Liver (tissue), 8 donors: ENCODE measurements at regions not wholly inside any gene's neighbourhood (a gene's known extent, or its start where the extent isn't known, plus 50 kb on each side); places are given as distances from the start of the nearest gene placed in this dataset.

Experiments
- DNase-seq: peaks from one replicate; pipeline ENCODE4 v3.0.0-alpha.2; 2017; ENCODE audit warnings: low spot score
- H3K27ac ChIP-seq, 2 donors: one replicate each; pipeline ENCODE4 v1.7.0; 2013; ENCODE audit warnings: inconsistent platforms in 2 of 2, low read length in 2 of 2, control low read depth in 1 of 2, low read depth in 1 of 2, mild to moderate bottlenecking in 1 of 2
- H3K27me3 ChIP-seq, 4 donors: one replicate each; pipeline versions ENCODE4 v1.6.1 to v1.7.0; 2013; ENCODE audit warnings: low read length in 3 of 4, inconsistent platforms in 1 of 4, mild to moderate bottlenecking in 1 of 4, moderate library complexity in 1 of 4; ENCODE audit not compliant: control insufficient read depth in 4 of 4, insufficient read depth in 4 of 4
- H3K36me3 ChIP-seq, 4 donors: one replicate each; pipeline versions ENCODE4 v1.6.1 to v1.7.0; 2013; ENCODE audit warnings: low read length in 3 of 4, mild to moderate bottlenecking in 3 of 4, low read depth in 1 of 4, moderate library complexity in 1 of 4; ENCODE audit not compliant: control insufficient read depth in 4 of 4, insufficient read depth in 3 of 4
- H3K4me1 ChIP-seq, 4 donors: one replicate each; pipeline versions ENCODE4 v1.6.1 to v1.7.0; 2013; ENCODE audit warnings: low read length in 3 of 4, mild to moderate bottlenecking in 3 of 4, moderate library complexity in 1 of 4; ENCODE audit not compliant: control insufficient read depth in 4 of 4, insufficient read depth in 4 of 4
- H3K4me3 ChIP-seq, 3 donors: one replicate each; pipeline versions ENCODE4 v1.6.1 to v1.7.0; 2013; ENCODE audit warnings: low read length in 3 of 3, control low read depth in 1 of 3, low read depth in 1 of 3, mild to moderate bottlenecking in 1 of 3
- H3K9ac ChIP-seq, 2 donors: one replicate each; pipeline ENCODE4 v1.7.0; 2013; ENCODE audit warnings: low read length in 2 of 2, mild to moderate bottlenecking in 2 of 2, moderate library complexity in 2 of 2, control low read depth in 1 of 2, low read depth in 1 of 2
- H3K9me3 ChIP-seq, 4 donors: one replicate each; pipeline versions ENCODE4 v1.6.1 to v1.7.0; 2013; ENCODE audit warnings: low read length in 3 of 4; ENCODE audit not compliant: control insufficient read depth in 4 of 4
- EGR1 ChIP-seq, 2 donors: IDR thresholded peaks; 2 replicates each; pipeline ENCODE4 v1.6.1; 2016 to 2018; ENCODE audit warnings: antibody characterized with exemption in 2 of 2, low read depth in 2 of 2
- FOXA1 ChIP-seq: IDR thresholded peaks from 2 replicates; pipeline ENCODE4 v1.6.1; 2016; ENCODE audit warnings: antibody characterized with exemption
- FOXA2 ChIP-seq: IDR thresholded peaks from 2 replicates; pipeline ENCODE4 v1.6.1; 2016; ENCODE audit warnings: antibody characterized with exemption
- GABPA ChIP-seq, 2 donors: IDR thresholded peaks in 1 of 2; conservative IDR thresholded peaks in 1 of 2; 2 replicates each; pipeline ENCODE4 v1.6.1; 2016; ENCODE audit warnings: antibody characterized with exemption in 2 of 2, mild to moderate bottlenecking in 1 of 2, moderate library complexity in 1 of 2
- HNF4A ChIP-seq, 2 donors: conservative IDR thresholded peaks; 2 replicates each; pipeline ENCODE4 v1.6.1; 2016; ENCODE audit warnings: antibody characterized with exemption in 2 of 2, mild to moderate bottlenecking in 2 of 2
- HNF4G ChIP-seq: IDR thresholded peaks from 2 replicates; pipeline ENCODE4 v1.6.1; 2016; ENCODE audit warnings: antibody characterized with exemption
- JUND ChIP-seq, 2 donors: IDR thresholded peaks; 2 replicates each; pipeline ENCODE4 v1.6.1; 2016; ENCODE audit warnings: antibody characterized with exemption in 2 of 2
- NR2F2 ChIP-seq: IDR thresholded peaks from 2 replicates; pipeline ENCODE4 v1.6.1; 2016; ENCODE audit warnings: antibody characterized with exemption
- RAD21 ChIP-seq, 2 donors: IDR thresholded peaks; 2 replicates each; pipeline ENCODE4 v1.6.1; 2016; ENCODE audit warnings: antibody characterized with exemption in 2 of 2, mild to moderate bottlenecking in 2 of 2
- RXRA ChIP-seq, 2 donors: IDR thresholded peaks; 2 replicates each; pipeline ENCODE4 v1.6.1; 2017 to 2018; ENCODE audit warnings: antibody characterized with exemption in 2 of 2, mild to moderate bottlenecking in 1 of 2
- SP1 ChIP-seq: IDR thresholded peaks from 2 replicates; pipeline ENCODE4 v1.6.1; 2018; ENCODE audit warnings: antibody characterized with exemption, mild to moderate bottlenecking
- TAF1 ChIP-seq: conservative IDR thresholded peaks from 2 replicates; pipeline ENCODE4 v1.6.1; 2016; ENCODE audit warnings: antibody characterized with exemption, mild to moderate bottlenecking
- YY1 ChIP-seq: IDR thresholded peaks from 2 replicates; pipeline ENCODE4 v1.6.1; 2016; ENCODE audit warnings: antibody characterized with exemption, mild to moderate bottlenecking
- WGBS: extraction: QIAGEN DNeasy Blood & Tissue Kit; methylation state at CpG from one replicate; pipeline ENCODE4 v1.1.7; 2013; 5-methylcytosine and 5-hydroxymethylcytosine counted together
- TF ChIP-seq, protein P1 (sequence below): IDR thresholded peaks from 2 replicates; pipeline ENCODE4 v1.6.1; 2016; ENCODE audit warnings: antibody characterized with exemption
- TF ChIP-seq, protein P2 (sequence below): IDR thresholded peaks from 2 replicates; pipeline ENCODE4 v1.6.1; 2016; ENCODE audit warnings: antibody characterized with exemption, mild to moderate bottlenecking
- TF ChIP-seq, protein P3 (sequence below): IDR thresholded peaks from 2 replicates; pipeline ENCODE4 v1.6.1; 2016; ENCODE audit warnings: antibody characterized with exemption
- TF ChIP-seq, protein P4 (sequence below): IDR thresholded peaks from 2 replicates; pipeline ENCODE4 v1.6.1; 2016; ENCODE audit warnings: antibody characterized with exemption
- TF ChIP-seq, protein P5 (sequence below): fragments of 150-350 bp; IDR thresholded peaks from 2 replicates; pipeline ENCODE4 v1.5.1; 2017; ENCODE audit warnings: improper control_type of control experiment, low read depth, low read length; ENCODE audit not compliant: missing input control
- donor health status: healthy.
- donor health status: healthy.
- donor health status: healthy.
- donor health status: healthy.
- donor health status: healthy.

DNA sequence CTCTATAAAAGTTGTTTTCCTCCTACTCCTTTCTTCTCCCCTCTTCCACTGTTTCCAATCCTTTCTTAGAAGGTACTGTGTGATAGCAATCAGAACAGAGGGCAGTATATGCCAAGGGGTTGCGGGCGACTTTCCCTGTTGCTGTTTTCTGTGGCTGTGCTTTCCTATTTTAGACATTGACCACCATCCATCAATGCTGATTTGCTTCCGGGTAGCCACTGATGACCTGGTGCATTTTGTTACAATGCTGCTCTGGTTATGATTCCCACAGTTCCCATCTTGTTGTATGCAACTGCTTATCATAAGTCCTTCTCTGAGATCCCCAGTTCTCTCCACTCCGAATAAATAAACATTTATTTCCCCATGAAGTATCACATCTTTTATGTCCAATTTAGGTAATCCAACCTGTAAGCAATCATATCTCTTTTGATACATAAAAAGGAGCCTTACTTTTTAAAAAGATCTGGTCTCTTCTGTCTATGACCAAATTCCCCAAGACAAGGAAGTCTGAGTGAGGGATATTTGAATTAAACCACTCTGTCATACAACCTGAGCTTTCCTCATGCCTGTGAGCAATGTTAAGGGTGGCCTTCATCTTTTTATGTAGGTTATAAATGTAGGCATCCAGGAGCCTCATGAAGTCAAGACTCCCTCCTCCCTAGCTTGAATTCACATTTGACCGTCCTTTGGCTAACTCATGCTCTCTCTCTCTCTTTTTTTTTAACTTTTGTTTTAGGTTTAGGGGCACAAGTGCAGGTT, 52.5 kb upstream of the CD55 start:
- no peak for DNase-seq
- Histone ChIP-seq H3K9me3 (no peaks in the 10 kb centered on the region), H3K36me3 (no peaks in the 10 kb centered on the region), H3K9ac (no peak overlapping the region), H3K4me1 (no peaks in the 10 kb centered on the region), H3K27ac (no peak overlapping the region), H3K27me3 (no peaks in the 10 kb centered on the region), H3K4me3 (no peak overlapping the region)
- TF ChIP-seq RAD21 (IDR thresholded peaks at IDR 0.05) (no peak), GABPA (IDR thresholded peaks at IDR 0.05 in 1 of 2, conservative IDR thresholded peaks at IDR 0.05 in 1 of 2) (no peak), TAF1 (no peak), NR2F2 (no peak), SP1 (no peak), FOXA2 (no peak), FOXA1 (no peak), RXRA (IDR thresholded peaks at IDR 0.05) (no peak), JUND (IDR thresholded peaks at IDR 0.05) (no peak), EGR1 (IDR thresholded peaks at IDR 0.05; ENCODE audit: low read depth in 2 of 2) (no peak), YY1 (no peak), HNF4G (no peak), HNF4A (conservative IDR thresholded peaks at IDR 0.05) (no peak)
- TF ChIP-seq, protein P1, sequence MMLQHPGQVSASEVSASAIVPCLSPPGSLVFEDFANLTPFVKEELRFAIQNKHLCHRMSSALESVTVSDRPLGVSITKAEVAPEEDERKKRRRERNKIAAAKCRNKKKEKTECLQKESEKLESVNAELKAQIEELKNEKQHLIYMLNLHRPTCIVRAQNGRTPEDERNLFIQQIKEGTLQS, result no peak
- TF ChIP-seq, protein P2, sequence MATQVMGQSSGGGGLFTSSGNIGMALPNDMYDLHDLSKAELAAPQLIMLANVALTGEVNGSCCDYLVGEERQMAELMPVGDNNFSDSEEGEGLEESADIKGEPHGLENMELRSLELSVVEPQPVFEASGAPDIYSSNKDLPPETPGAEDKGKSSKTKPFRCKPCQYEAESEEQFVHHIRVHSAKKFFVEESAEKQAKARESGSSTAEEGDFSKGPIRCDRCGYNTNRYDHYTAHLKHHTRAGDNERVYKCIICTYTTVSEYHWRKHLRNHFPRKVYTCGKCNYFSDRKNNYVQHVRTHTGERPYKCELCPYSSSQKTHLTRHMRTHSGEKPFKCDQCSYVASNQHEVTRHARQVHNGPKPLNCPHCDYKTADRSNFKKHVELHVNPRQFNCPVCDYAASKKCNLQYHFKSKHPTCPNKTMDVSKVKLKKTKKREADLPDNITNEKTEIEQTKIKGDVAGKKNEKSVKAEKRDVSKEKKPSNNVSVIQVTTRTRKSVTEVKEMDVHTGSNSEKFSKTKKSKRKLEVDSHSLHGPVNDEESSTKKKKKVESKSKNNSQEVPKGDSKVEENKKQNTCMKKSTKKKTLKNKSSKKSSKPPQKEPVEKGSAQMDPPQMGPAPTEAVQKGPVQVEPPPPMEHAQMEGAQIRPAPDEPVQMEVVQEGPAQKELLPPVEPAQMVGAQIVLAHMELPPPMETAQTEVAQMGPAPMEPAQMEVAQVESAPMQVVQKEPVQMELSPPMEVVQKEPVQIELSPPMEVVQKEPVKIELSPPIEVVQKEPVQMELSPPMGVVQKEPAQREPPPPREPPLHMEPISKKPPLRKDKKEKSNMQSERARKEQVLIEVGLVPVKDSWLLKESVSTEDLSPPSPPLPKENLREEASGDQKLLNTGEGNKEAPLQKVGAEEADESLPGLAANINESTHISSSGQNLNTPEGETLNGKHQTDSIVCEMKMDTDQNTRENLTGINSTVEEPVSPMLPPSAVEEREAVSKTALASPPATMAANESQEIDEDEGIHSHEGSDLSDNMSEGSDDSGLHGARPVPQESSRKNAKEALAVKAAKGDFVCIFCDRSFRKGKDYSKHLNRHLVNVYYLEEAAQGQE, result no peak
- TF ChIP-seq, protein P3, sequence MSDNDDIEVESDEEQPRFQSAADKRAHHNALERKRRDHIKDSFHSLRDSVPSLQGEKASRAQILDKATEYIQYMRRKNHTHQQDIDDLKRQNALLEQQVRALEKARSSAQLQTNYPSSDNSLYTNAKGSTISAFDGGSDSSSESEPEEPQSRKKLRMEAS, result no peak
- TF ChIP-seq, protein P4, sequence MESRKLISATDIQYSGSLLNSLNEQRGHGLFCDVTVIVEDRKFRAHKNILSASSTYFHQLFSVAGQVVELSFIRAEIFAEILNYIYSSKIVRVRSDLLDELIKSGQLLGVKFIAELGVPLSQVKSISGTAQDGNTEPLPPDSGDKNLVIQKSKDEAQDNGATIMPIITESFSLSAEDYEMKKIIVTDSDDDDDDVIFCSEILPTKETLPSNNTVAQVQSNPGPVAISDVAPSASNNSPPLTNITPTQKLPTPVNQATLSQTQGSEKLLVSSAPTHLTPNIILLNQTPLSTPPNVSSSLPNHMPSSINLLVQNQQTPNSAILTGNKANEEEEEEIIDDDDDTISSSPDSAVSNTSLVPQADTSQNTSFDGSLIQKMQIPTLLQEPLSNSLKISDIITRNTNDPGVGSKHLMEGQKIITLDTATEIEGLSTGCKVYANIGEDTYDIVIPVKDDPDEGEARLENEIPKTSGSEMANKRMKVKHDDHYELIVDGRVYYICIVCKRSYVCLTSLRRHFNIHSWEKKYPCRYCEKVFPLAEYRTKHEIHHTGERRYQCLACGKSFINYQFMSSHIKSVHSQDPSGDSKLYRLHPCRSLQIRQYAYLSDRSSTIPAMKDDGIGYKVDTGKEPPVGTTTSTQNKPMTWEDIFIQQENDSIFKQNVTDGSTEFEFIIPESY, result no peak
- TF ChIP-seq, protein P5, sequence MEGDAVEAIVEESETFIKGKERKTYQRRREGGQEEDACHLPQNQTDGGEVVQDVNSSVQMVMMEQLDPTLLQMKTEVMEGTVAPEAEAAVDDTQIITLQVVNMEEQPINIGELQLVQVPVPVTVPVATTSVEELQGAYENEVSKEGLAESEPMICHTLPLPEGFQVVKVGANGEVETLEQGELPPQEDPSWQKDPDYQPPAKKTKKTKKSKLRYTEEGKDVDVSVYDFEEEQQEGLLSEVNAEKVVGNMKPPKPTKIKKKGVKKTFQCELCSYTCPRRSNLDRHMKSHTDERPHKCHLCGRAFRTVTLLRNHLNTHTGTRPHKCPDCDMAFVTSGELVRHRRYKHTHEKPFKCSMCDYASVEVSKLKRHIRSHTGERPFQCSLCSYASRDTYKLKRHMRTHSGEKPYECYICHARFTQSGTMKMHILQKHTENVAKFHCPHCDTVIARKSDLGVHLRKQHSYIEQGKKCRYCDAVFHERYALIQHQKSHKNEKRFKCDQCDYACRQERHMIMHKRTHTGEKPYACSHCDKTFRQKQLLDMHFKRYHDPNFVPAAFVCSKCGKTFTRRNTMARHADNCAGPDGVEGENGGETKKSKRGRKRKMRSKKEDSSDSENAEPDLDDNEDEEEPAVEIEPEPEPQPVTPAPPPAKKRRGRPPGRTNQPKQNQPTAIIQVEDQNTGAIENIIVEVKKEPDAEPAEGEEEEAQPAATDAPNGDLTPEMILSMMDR, result no peak
- WGBS, result 85% methylated on average over 5 of the region's 5 CpGs
